Caco-2 (cell line): ENCODE measurements at regions not wholly inside any gene's neighbourhood (a gene's known extent, or its start where the extent isn't known, plus 50 kb on each side); places are given as distances from the start of the nearest gene placed in this dataset.

ENCODE experiments used
- BruUV-seq: library from RNA; stranded (reverse); fragments of 400-500 nt; replicated peaks from 2 replicates; lab custom pipeline; 2021; lab: Mats Ljungman, UMichigan
- CTCF ChIA-PET: fragments of 300-600 bp; sonication (Branson Sonifier 250); formaldehyde crosslinking; loops from one replicate; lab custom pipeline; 2022; ENCODE audit warnings: antibody characterized with exemption; lab: Charles Lee
- POLR2A ChIA-PET: fragments of 300-600 bp; sonication (Branson Sonifier 250); formaldehyde crosslinking; loops from one replicate; lab custom pipeline; 2022; ENCODE audit warnings: antibody characterized with exemption; lab: Charles Lee
- DNase-seq, 2 experiments: peaks; one replicate each; pipeline versions ENCODE4 v3.0.0 to v3.0.0-alpha.2; 2020 to 2022
- H3K27me3 ChIP-seq: replicated peaks from 2 replicates; pipeline ENCODE4 v1.6.0; 2011; ENCODE audit warnings: low read length; ENCODE audit not compliant: control insufficient read depth, insufficient read depth
- H3K36me3 ChIP-seq: 2 replicates; pipeline ENCODE4 v1.5.1; 2011; ENCODE audit warnings: low read length; ENCODE audit not compliant: control insufficient read depth, insufficient read depth
- H3K4me1 ChIP-seq: fragments of 250-450 bp; sonication (Bioruptor Pico); 2 replicates; pipeline ENCODE4 v1.5.1; 2020; ENCODE audit warnings: mild to moderate bottlenecking
- H3K4me3 ChIP-seq: 2 replicates; pipeline ENCODE4 v1.5.1; 2011; ENCODE audit warnings: low read depth, mild to moderate bottlenecking, control low read depth, low read length
- H3K9me3 ChIP-seq: fragments of 250-450 bp; sonication (Bioruptor Pico); 2 replicates; pipeline ENCODE4 v1.5.1; 2020; ENCODE audit warnings: mild to moderate bottlenecking, moderate library complexity
- H3K27ac Mint-ChIP-seq: one replicate; pipeline ENCODE4 v1.8.0; 2022; ENCODE audit warnings: mixed read lengths; ENCODE audit not compliant: unreplicated experiment
- H3K27me3 Mint-ChIP-seq: one replicate; pipeline ENCODE4 v1.8.0; 2022; ENCODE audit warnings: mixed read lengths; ENCODE audit not compliant: insufficient read depth, unreplicated experiment
- H3K36me3 Mint-ChIP-seq: one replicate; pipeline ENCODE4 v1.8.0; 2022; ENCODE audit warnings: mild to moderate bottlenecking, mixed read lengths; ENCODE audit not compliant: insufficient read depth, unreplicated experiment
- H3K4me1 Mint-ChIP-seq: one replicate; pipeline ENCODE4 v1.8.0; 2022; ENCODE audit warnings: low read depth, mixed read lengths; ENCODE audit not compliant: unreplicated experiment
- H3K4me3 Mint-ChIP-seq: one replicate; pipeline ENCODE4 v1.8.0; 2022; ENCODE audit warnings: mild to moderate bottlenecking, moderate library complexity, mixed read lengths; ENCODE audit not compliant: unreplicated experiment
- H3K9me3 Mint-ChIP-seq: one replicate; pipeline ENCODE4 v1.8.0; 2022; ENCODE audit warnings: mixed read lengths; ENCODE audit not compliant: unreplicated experiment
- intact Hi-C: fragments of 100-400 bp; cut with micrococcal nuclease; formaldehyde crosslinking; loops from one replicate; pipeline ENCODE4 v1.10.0; 2022; ENCODE audit not compliant: unreplicated experiment
- TF ChIP-seq, protein P1 (sequence below), 2 experiments: fragments of 200-600 bp in 1 of 2; IDR thresholded peaks; 1 replicate in 1 of 2; 2 replicates in 1 of 2; pipeline versions ENCODE4 v1.5.1 to v1.8.0; 2011 to 2022; ENCODE audit warnings: antibody characterized with exemption in 1 of 2, control low read depth in 1 of 2, inconsistent platforms in 1 of 2, low read depth in 1 of 2, low read length in 1 of 2, mild to moderate bottlenecking in 1 of 2, moderate library complexity in 1 of 2; ENCODE audit not compliant: insufficient read depth in 1 of 2, severe bottlenecking in 1 of 2, unreplicated experiment in 1 of 2

- H3K4me3 ChIP-seq, result no peak overlapping the region
- DNase-seq, result no peak
- no peaks in the 10 kb centered on the region for H3K9me3 ChIP-seq
- Mint-ChIP-seq H3K36me3 (no peaks in the 10 kb centered on the region), H3K27ac (no peak overlapping the region), H3K9me3 (no peaks in the 10 kb centered on the region), H3K4me1 (no peaks in the 10 kb centered on the region), H3K4me3 (no peak overlapping the region), H3K27me3 (peaks cover 27% of the 10 kb centered on the region)
- TF ChIP-seq, protein P1, sequence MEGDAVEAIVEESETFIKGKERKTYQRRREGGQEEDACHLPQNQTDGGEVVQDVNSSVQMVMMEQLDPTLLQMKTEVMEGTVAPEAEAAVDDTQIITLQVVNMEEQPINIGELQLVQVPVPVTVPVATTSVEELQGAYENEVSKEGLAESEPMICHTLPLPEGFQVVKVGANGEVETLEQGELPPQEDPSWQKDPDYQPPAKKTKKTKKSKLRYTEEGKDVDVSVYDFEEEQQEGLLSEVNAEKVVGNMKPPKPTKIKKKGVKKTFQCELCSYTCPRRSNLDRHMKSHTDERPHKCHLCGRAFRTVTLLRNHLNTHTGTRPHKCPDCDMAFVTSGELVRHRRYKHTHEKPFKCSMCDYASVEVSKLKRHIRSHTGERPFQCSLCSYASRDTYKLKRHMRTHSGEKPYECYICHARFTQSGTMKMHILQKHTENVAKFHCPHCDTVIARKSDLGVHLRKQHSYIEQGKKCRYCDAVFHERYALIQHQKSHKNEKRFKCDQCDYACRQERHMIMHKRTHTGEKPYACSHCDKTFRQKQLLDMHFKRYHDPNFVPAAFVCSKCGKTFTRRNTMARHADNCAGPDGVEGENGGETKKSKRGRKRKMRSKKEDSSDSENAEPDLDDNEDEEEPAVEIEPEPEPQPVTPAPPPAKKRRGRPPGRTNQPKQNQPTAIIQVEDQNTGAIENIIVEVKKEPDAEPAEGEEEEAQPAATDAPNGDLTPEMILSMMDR (IDR thresholded peaks at IDR 0.05; ENCODE audit: insufficient read depth in 1 of 2, low read depth in 1 of 2, low read length in 1 of 2, severe bottlenecking in 1 of 2, unreplicated experiment in 1 of 2), result peak in 1 of 2 experiments; percentile 26
- no TSS peak for BruUV-seq
- no peaks in the 10 kb centered on the region for H3K4me1 ChIP-seq
- intact Hi-C loops, result no loop called here
- H3K36me3 ChIP-seq, result no peaks in the 10 kb centered on the region
- POLR2A ChIA-PET, result interaction anchor here (0.7 kb wide), 1 partner anchor 78 kb away, joined by 3 read pairs; no protein-coding TSS in a partner anchor
- H3K27me3 ChIP-seq, result no peaks in the 10 kb centered on the region
- CTCF ChIA-PET, result interaction anchor here (0.9 to 1.5 kb wide), 3 partner anchors 10 to 127 kb away, joined by 3 to 5 read pairs (median 5); no protein-coding TSS in a partner anchor
Measured at GRCh38 chr20:24790746-24791283, 158.3 kb upstream of the CST7 start.

GRCh38 chr20:24791953-24792352 is 157.1 kb upstream of the CST7 start:
- POLR2A ChIA-PET, result no interaction called here
- H3K27me3 ChIP-seq, result no peaks in the 10 kb centered on the region
- Mint-ChIP-seq H3K36me3 (no peaks in the 10 kb centered on the region), H3K4me1 (no peaks in the 10 kb centered on the region), H3K9me3 (no peaks in the 10 kb centered on the region), H3K27me3 (peaks cover 32% of the 10 kb centered on the region), H3K4me3 (no peak overlapping the region), H3K27ac (no peak overlapping the region)
- H3K4me3 ChIP-seq, result no peak overlapping the region
- no peak for DNase-seq
- H3K9me3 ChIP-seq, result no peaks in the 10 kb centered on the region
- BruUV-seq, result no TSS peak
- H3K4me1 ChIP-seq, result no peaks in the 10 kb centered on the region
- intact Hi-C loops, result no loop called here
- CTCF ChIA-PET, result interaction anchor here (1.5 kb wide), 1 partner anchor 125 kb away, joined by 5 read pairs; no protein-coding TSS in a partner anchor
- TF ChIP-seq, protein P1 (IDR thresholded peaks at IDR 0.05; ENCODE audit: insufficient read depth in 1 of 2, low read depth in 1 of 2, low read length in 1 of 2, severe bottlenecking in 1 of 2, unreplicated experiment in 1 of 2), result no peak
- no peaks in the 10 kb centered on the region for H3K36me3 ChIP-seq

DNA sequence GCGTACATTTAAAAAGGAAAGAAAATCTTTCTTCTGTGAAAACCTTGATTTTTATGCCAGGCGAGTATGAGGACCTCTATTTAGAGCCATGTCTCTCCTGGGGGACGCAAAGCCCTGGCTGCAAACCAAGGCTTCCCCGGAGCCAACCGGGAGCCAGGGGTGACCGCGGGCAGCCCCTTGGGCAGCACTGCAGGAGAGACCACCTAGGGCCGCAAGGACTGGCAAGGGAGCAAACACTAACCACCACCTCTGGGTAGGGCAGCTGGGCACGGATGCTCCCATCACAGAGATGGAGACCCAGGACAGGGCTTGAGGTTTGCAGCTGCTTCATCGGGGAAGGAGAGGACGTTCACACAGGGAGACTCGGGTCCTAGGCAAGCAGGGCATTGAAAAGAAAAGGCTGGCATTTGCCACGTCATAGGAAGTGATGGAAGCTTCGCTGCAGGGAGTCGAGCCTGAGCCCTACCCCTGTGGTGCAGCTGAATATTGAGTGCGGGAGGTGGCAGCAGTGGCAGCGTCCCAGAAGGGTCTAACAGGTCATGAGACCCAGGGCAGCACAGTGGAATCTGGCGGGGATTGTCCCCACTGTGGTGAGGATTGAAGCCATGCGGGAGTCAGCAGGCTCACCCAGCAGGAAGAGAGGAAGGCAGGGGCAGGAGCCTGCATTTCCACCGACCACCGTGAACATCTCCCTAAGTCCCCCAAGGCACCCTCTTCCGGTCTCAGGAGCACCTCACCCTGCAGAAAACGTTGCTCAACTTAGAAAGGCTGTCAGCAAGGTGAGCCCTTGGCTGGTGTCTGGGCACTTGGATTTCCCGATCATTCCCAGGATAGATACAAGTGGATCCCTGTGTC is 156.2 kb upstream of the CST7 start:
- Histone ChIP-seq H3K36me3 (no peaks in the 10 kb centered on the region), H3K4me3 (no peak overlapping the region), H3K27me3 (no peaks in the 10 kb centered on the region), H3K4me1 (no peaks in the 10 kb centered on the region), H3K9me3 (no peaks in the 10 kb centered on the region)
- Mint-ChIP-seq H3K4me1 (no peaks in the 10 kb centered on the region), H3K27me3 (peaks cover 32% of the 10 kb centered on the region), H3K36me3 (no peaks in the 10 kb centered on the region), H3K27ac (no peak overlapping the region), H3K9me3 (no peaks in the 10 kb centered on the region), H3K4me3 (no peak overlapping the region)
- no peak for DNase-seq
- ChIA-PET CTCF (no interaction called here), POLR2A (no interaction called here)
- TF ChIP-seq, protein P1 (IDR thresholded peaks at IDR 0.05; ENCODE audit: insufficient read depth in 1 of 2, low read depth in 1 of 2, low read length in 1 of 2, severe bottlenecking in 1 of 2, unreplicated experiment in 1 of 2), result no peak
- intact Hi-C loops, result no loop called here
- no TSS peak for BruUV-seq
